GM23338 (cell line): ENCODE measurements at regions not wholly inside any gene's neighbourhood (a gene's known extent, or its start where the extent isn't known, plus 50 kb on each side); places are given as distances from the start of the nearest gene placed in this dataset.

Experiments
- ATAC-seq: fragments of 200-7000 bp; cut with Tn5 transposase; 3 replicates; pipeline ENCODE4 v1.9.1; 2020
- DNase-seq: peaks from one replicate; pipeline ENCODE4 v3.0.0-alpha.2; 2015; ENCODE audit warnings: low spot score
- H2AFZ ChIP-seq: fragments of 200-600 bp; sonication (generic); 2 replicates; pipeline ENCODE4 v1.8.0; 2016; ENCODE audit warnings: antibody characterized with exemption, mild to moderate bottlenecking, moderate library complexity
- H3F3A ChIP-seq: fragments of 200-600 bp; sonication (generic); replicated peaks from 2 replicates; pipeline ENCODE4 v1.8.0; 2017; ENCODE audit warnings: antibody characterized with exemption, mixed run types, low read depth
- H3K27ac ChIP-seq: fragments of 200-600 bp; sonication (generic); 2 replicates; pipeline ENCODE4 v1.6.1; 2016; ENCODE audit warnings: low read depth
- H3K27me3 ChIP-seq: fragments of 200-600 bp; sonication (generic); 2 replicates; pipeline ENCODE4 v1.8.0; 2016; ENCODE audit warnings: mild to moderate bottlenecking, mixed run types, moderate library complexity; ENCODE audit not compliant: insufficient read depth
- H3K36me3 ChIP-seq: fragments of 200-600 bp; sonication (generic); 2 replicates; pipeline ENCODE4 v1.8.0; 2016; ENCODE audit warnings: mild to moderate bottlenecking; ENCODE audit not compliant: insufficient read depth
- H3K4me1 ChIP-seq: fragments of 200-600 bp; sonication (generic); 2 replicates; pipeline ENCODE4 v1.8.0; 2016; ENCODE audit warnings: mild to moderate bottlenecking, moderate library complexity; ENCODE audit not compliant: insufficient read depth
- H3K4me2 ChIP-seq: fragments of 200-600 bp; sonication (generic); 2 replicates; pipeline ENCODE4 v1.7.1; 2017; ENCODE audit warnings: mixed run types
- H3K4me3 ChIP-seq: fragments of 200-600 bp; sonication (generic); 2 replicates; pipeline ENCODE4 v1.6.1; 2016; ENCODE audit warnings: mixed run types
- H3K79me2 ChIP-seq: fragments of 200-600 bp; sonication (generic); replicated peaks from 2 replicates; pipeline ENCODE4 v1.8.0; 2017; ENCODE audit warnings: mild to moderate bottlenecking; ENCODE audit not compliant: insufficient read depth
- H3K9me2 ChIP-seq: fragments of 200-600 bp; sonication (generic); 2 replicates; pipeline ENCODE4 v1.8.0; 2017; ENCODE audit not compliant: insufficient read depth
- H4K20me1 ChIP-seq: fragments of 200-600 bp; sonication (generic); replicated peaks from 2 replicates; pipeline ENCODE4 v1.8.0; 2017; ENCODE audit warnings: mild to moderate bottlenecking; ENCODE audit not compliant: insufficient read depth
- H3K27ac Mint-ChIP-seq: 2 replicates; pipeline ENCODE4 v1.8.0; 2020; ENCODE audit warnings: inconsistent platforms, mild to moderate bottlenecking, moderate library complexity, mixed read lengths
- H3K27me3 Mint-ChIP-seq: 3 replicates; pipeline ENCODE4 v1.8.0; 2022; ENCODE audit warnings: low read depth, mild to moderate bottlenecking, moderate library complexity, mixed read lengths, inconsistent platforms; ENCODE audit not compliant: insufficient read depth, poor library complexity
- H3K36me3 Mint-ChIP-seq: 3 replicates; pipeline ENCODE4 v1.8.0; 2021; ENCODE audit warnings: low read depth, mild to moderate bottlenecking, inconsistent platforms, moderate library complexity, mixed read lengths
- H3K4me1 Mint-ChIP-seq: 3 replicates; pipeline ENCODE4 v1.8.0; 2020; ENCODE audit warnings: mild to moderate bottlenecking, inconsistent platforms, mixed read lengths
- H3K4me3 Mint-ChIP-seq: 3 replicates; pipeline ENCODE4 v1.8.0; 2021; ENCODE audit warnings: moderate library complexity, mild to moderate bottlenecking, inconsistent platforms, mixed read lengths
- H3K9me3 Mint-ChIP-seq: 3 replicates; pipeline ENCODE4 v1.8.0; 2020; ENCODE audit warnings: moderate library complexity, mild to moderate bottlenecking, inconsistent platforms, mixed read lengths
- CTCF ChIP-seq, 2 experiments: fragments of 200-600 bp in 1 of 2; sonication (generic) in 1 of 2; conservative IDR thresholded peaks; 2 replicates each; pipeline versions ENCODE4 v1.5.1 to v1.6.1; 2016 to 2017; ENCODE audit warnings: antibody characterized with exemption in 2 of 2, low read depth in 2 of 2, mild to moderate bottlenecking in 2 of 2, moderate library complexity in 1 of 2
- ETS1 ChIP-seq: IDR thresholded peaks from 2 replicates; pipeline ENCODE4 v1.6.1; 2016; ENCODE audit warnings: antibody characterized with exemption
- EZH2 ChIP-seq: fragments of 200-600 bp; sonication (generic); IDR thresholded peaks from one replicate; pipeline ENCODE4 v1.8.0; 2017; ENCODE audit warnings: antibody characterized with exemption, mild to moderate bottlenecking, low read depth; ENCODE audit not compliant: unreplicated experiment
- EZH2phosphoT487 ChIP-seq: fragments of 200-600 bp; sonication (generic); IDR thresholded peaks from one replicate; pipeline ENCODE4 v1.8.1; 2018; ENCODE audit warnings: antibody characterized with exemption; ENCODE audit not compliant: unreplicated experiment
- JUNB ChIP-seq: IDR thresholded peaks from one replicate; pipeline ENCODE4 v1.6.1; 2016; ENCODE audit warnings: antibody characterized with exemption; ENCODE audit not compliant: unreplicated experiment
- NANOG ChIP-seq: IDR thresholded peaks from 2 replicates; pipeline ENCODE4 v1.6.1; 2016; ENCODE audit warnings: antibody characterized with exemption, borderline replicate concordance
- REST ChIP-seq: IDR thresholded peaks from one replicate; pipeline ENCODE4 v1.6.1; 2018; ENCODE audit warnings: antibody characterized with exemption; ENCODE audit not compliant: unreplicated experiment
- STAT1 ChIP-seq: IDR thresholded peaks from one replicate; pipeline ENCODE4 v1.6.1; 2016; ENCODE audit warnings: antibody characterized with exemption; ENCODE audit not compliant: unreplicated experiment
- ZNF114 ChIP-seq: fragments of 250-450 bp; sonication (Bioruptor Pico); IDR thresholded peaks from 2 replicates; pipeline ENCODE4 v1.5.0; 2020; ENCODE audit warnings: mild to moderate bottlenecking, moderate library complexity
- ZNF331 ChIP-seq: fragments of 250-450 bp; sonication (Bioruptor Pico); IDR thresholded peaks from 2 replicates; pipeline ENCODE4 v1.5.0; 2020; ENCODE audit warnings: low read depth, mild to moderate bottlenecking, moderate library complexity

- DNase-seq, result peak; percentile 36
- H3F3A ChIP-seq, result no peaks in the 10 kb centered on the region
- H2AFZ ChIP-seq, result no peak overlapping the region
- no peak overlapping the region for H3K4me2 ChIP-seq
- peaks cover 3% of the 10 kb centered on the region; the same call in 1 of the 3 replicates for H3K9me3 Mint-ChIP-seq
- peaks cover 11% of the 10 kb centered on the region; the same call in 2 of the 3 replicates for H3K4me1 Mint-ChIP-seq
- no peaks in the 10 kb centered on the region for H3K79me2 ChIP-seq
- no peak for TF ChIP-seq JUNB
- no peak for TF ChIP-seq STAT1
- TF ChIP-seq REST, result no peak
- TF ChIP-seq EZH2, result no peak
- H3K9me2 ChIP-seq, result no peaks in the 10 kb centered on the region
- no peak overlapping the region for H3K4me3 ChIP-seq
- ATAC-seq, result peak; percentile 74
- H3K27me3 Mint-ChIP-seq, result peaks cover 4% of the 10 kb centered on the region
- H3K4me1 ChIP-seq, result no peaks in the 10 kb centered on the region
- H3K36me3 Mint-ChIP-seq, result no peaks in the 10 kb centered on the region
- no peak overlapping the region for H3K27ac ChIP-seq
- no peak overlapping the region for H3K27ac Mint-ChIP-seq
- H3K4me3 Mint-ChIP-seq, result no peak overlapping the region
- no peaks in the 10 kb centered on the region for H4K20me1 ChIP-seq
- no peaks in the 10 kb centered on the region for H3K36me3 ChIP-seq
- H3K27me3 ChIP-seq, result no peaks in the 10 kb centered on the region
Measured at GRCh38 chr20:48308882-48309281, 518.9 kb downstream of the PREX1 start.

GRCh38 chr20:48308232-48308781 is 519.5 kb downstream of the PREX1 start:
- Histone ChIP-seq H3K27ac (no peak overlapping the region), H3K36me3 (no peaks in the 10 kb centered on the region), H2AFZ (no peak overlapping the region), H3F3A (no peaks in the 10 kb centered on the region), H4K20me1 (no peaks in the 10 kb centered on the region), H3K4me3 (no peak overlapping the region), H3K79me2 (no peaks in the 10 kb centered on the region), H3K27me3 (no peaks in the 10 kb centered on the region), H3K4me1 (no peaks in the 10 kb centered on the region), H3K9me2 (no peaks in the 10 kb centered on the region), H3K4me2 (no peak overlapping the region)
- H3K4me3 Mint-ChIP-seq, result no peak overlapping the region
- no peaks in the 10 kb centered on the region for H3K36me3 Mint-ChIP-seq
- peaks cover 3% of the 10 kb centered on the region; the same call in 1 of the 3 replicates for H3K9me3 Mint-ChIP-seq
- no peak for TF ChIP-seq EZH2
- no peak for TF ChIP-seq ETS1
- no peak for TF ChIP-seq CTCF (conservative IDR thresholded peaks at IDR 0.05; ENCODE audit: low read depth in 2 of 2)
- TF ChIP-seq NANOG, result no peak
- no peak for TF ChIP-seq EZH2phosphoT487
- TF ChIP-seq ZNF114 (CRISPR knock-in tag), result no peak
- no peak for TF ChIP-seq STAT1
- no peak for TF ChIP-seq ZNF331 (CRISPR knock-in tag)
- H3K27ac Mint-ChIP-seq, result no peak overlapping the region
- ATAC-seq (no peak), DNase-seq (no peak)
- peaks cover 11% of the 10 kb centered on the region; the same call in 2 of the 3 replicates for H3K4me1 Mint-ChIP-seq
- peaks cover 4% of the 10 kb centered on the region for H3K27me3 Mint-ChIP-seq
